Transverse colon (tissue), 4 donors: ENCODE measurements at regions not wholly inside any gene's neighbourhood (a gene's known extent, or its start where the extent isn't known, plus 50 kb on each side); places are given as distances from the start of the nearest gene placed in this dataset.

Experiments used
- DNase-seq: peaks from one replicate; pipeline ENCODE4 v3.0.0-alpha.2; 2019
- H3K27ac ChIP-seq, 4 donors: fragments of 200-600 bp; sonication (generic); 2 replicates each; pipeline ENCODE4 v1.5.1; 2016 to 2018; ENCODE audit warnings: inconsistent platforms in 4 of 4
- H3K27me3 ChIP-seq: fragments of 200-600 bp; sonication (generic); 2 replicates; pipeline ENCODE4 v1.5.1; 2017; ENCODE audit warnings: inconsistent platforms
- H3K36me3 ChIP-seq, 4 donors: fragments of 200-600 bp; sonication (generic); 2 replicates each; pipeline ENCODE4 v1.5.1; 2017 to 2019; ENCODE audit warnings: inconsistent platforms in 4 of 4
- H3K4me1 ChIP-seq, 4 donors: fragments of 200-600 bp; sonication (generic); 2 replicates each; pipeline ENCODE4 v1.5.1; 2017 to 2020; ENCODE audit warnings: inconsistent platforms in 4 of 4
- H3K4me3 ChIP-seq, 4 donors: fragments of 200-600 bp; sonication (generic); 1 replicate in 1 of 4; 2 replicates in 3 of 4; pipeline versions ENCODE4 v1.5.1 to v1.6.1; 2017 to 2019; ENCODE audit warnings: inconsistent platforms in 4 of 4
- H3K9me3 ChIP-seq, 2 donors: fragments of 200-600 bp; sonication (generic); 2 replicates each; pipeline ENCODE4 v1.5.1; 2017 to 2019; ENCODE audit warnings: inconsistent platforms in 2 of 2
- EP300 ChIP-seq: sonication (generic); formaldehyde crosslinking; IDR thresholded peaks from one replicate; pipeline ENCODE4 v1.6.1; 2017; ENCODE audit warnings: antibody characterized with exemption, low read depth
- POLR2A ChIP-seq: fragments of 450-650 bp; IDR thresholded peaks from one replicate; pipeline ENCODE4 v1.6.1; 2016; ENCODE audit warnings: antibody characterized with exemption, mild to moderate bottlenecking, moderate library complexity
- POLR2AphosphoS5 ChIP-seq, 3 donors: sonication (generic); formaldehyde crosslinking; IDR thresholded peaks; one replicate each; pipeline ENCODE4 v1.6.1; 2016; ENCODE audit warnings: antibody characterized with exemption in 3 of 3
- WGBS, 2 donors: methylation state at CpG; one replicate each; pipeline ENCODE4 v1.1.5; 2018; ENCODE audit warnings: low coverage in 1 of 2; 5-methylcytosine and 5-hydroxymethylcytosine counted together
- in situ Hi-C, 4 donors: fragments of 200-750 bp; cut with MboI; loops; one replicate each; pipeline versions ENCODE4 v1.15.0 to v1.15.1; 2017; ENCODE audit warnings: low sequenced_read_pairs in 3 of 4, low pct_ligation_motif_present in 1 of 4, low pct_unique_long_range_greater_than_20kb in 1 of 4
- intact Hi-C: fragments of 100-400 bp; cut with DNase I; formaldehyde crosslinking; loops from one replicate; pipeline ENCODE4 v1.15.1; 2023; ENCODE audit warnings: low total_unique reads
- TF ChIP-seq, protein P1 (sequence below), 5 experiments: fragments of 200-600 bp in 3 of 5; fragments of 450-650 bp in 2 of 5; sonication (generic) in 3 of 5; IDR thresholded peaks; 1 replicate in 2 of 5; 2 replicates in 3 of 5; pipeline ENCODE4 v1.5.1; 2016 to 2017; ENCODE audit warnings: antibody characterized with exemption in 5 of 5, inconsistent platforms in 3 of 5, mild to moderate bottlenecking in 2 of 5, moderate library complexity in 1 of 5

DNA sequence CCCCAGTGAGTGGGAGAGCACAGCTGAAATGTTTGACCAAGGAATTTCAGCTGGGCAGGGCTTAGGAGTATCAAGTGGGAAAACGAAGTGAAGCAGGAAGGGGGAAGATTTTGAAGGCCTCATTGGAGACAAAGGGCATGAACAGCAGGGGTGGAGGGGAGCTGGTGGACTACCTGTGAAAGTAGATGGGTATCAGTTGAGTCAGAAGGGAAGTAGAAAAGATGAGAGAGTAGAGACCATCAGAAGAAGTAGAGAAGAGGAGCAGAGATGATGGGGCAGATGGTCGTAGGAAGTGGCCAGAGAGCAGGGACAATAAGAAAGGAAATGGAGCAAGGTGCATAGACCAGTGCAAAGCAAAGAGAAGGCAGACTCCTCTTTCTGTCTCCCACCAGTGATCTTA, 189.0 kb upstream of the RUNX1 start:
- no peak for DNase-seq
- H3K27me3 ChIP-seq = no peaks in the 10 kb centered on the region
- no peak for TF ChIP-seq POLR2AphosphoS5 (IDR thresholded peaks at IDR 0.05)
- TF ChIP-seq, protein P1, sequence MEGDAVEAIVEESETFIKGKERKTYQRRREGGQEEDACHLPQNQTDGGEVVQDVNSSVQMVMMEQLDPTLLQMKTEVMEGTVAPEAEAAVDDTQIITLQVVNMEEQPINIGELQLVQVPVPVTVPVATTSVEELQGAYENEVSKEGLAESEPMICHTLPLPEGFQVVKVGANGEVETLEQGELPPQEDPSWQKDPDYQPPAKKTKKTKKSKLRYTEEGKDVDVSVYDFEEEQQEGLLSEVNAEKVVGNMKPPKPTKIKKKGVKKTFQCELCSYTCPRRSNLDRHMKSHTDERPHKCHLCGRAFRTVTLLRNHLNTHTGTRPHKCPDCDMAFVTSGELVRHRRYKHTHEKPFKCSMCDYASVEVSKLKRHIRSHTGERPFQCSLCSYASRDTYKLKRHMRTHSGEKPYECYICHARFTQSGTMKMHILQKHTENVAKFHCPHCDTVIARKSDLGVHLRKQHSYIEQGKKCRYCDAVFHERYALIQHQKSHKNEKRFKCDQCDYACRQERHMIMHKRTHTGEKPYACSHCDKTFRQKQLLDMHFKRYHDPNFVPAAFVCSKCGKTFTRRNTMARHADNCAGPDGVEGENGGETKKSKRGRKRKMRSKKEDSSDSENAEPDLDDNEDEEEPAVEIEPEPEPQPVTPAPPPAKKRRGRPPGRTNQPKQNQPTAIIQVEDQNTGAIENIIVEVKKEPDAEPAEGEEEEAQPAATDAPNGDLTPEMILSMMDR (IDR thresholded peaks at IDR 0.05) = no peak
- no peak for TF ChIP-seq POLR2A
- no peak for TF ChIP-seq EP300
- H3K4me1 ChIP-seq = no peaks in the 10 kb centered on the region
- intact Hi-C loops (no loop called here), in situ Hi-C loops (loop anchor here in 1 of 4 donors (25.0 kb wide), 1 partner anchor 99 kb away; no protein-coding TSS in a partner anchor)
- no peak overlapping the region for H3K27ac ChIP-seq
- H3K4me3 ChIP-seq = no peak overlapping the region
- 82 to 91% methylated on average over 2 of the region's 2 CpGs for WGBS, 2 donors
- H3K9me3 ChIP-seq = no peaks in the 10 kb centered on the region
- H3K36me3 ChIP-seq = no peaks in the 10 kb centered on the region

DNA sequence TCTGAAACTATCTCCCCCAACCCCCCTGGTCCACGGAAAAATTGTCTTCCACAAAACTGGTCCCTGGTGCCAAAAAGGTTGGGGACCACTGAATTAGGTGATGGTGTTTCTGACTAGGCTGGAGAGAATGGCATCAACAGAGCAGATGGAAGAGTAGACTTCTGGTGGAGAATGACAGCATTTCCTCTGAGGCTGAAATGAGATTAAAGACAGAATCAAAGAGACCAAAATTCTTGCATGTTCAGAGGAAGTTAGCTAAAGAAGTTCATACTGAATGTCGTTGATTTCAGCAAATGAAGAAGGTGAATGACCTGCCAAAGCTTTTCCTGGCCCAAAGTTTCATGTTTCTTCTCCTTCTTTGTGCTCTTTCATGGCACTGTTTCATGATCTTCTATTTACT, 188.2 kb upstream of the RUNX1 start:
- in situ Hi-C loops (loop anchor here in 1 of 4 donors (25.0 kb wide), 1 partner anchor 100 kb away; no protein-coding TSS in a partner anchor), intact Hi-C loops (no loop called here)
- no peaks in the 10 kb centered on the region for H3K4me1 ChIP-seq
- H3K27me3 ChIP-seq = no peaks in the 10 kb centered on the region
- H3K4me3 ChIP-seq = no peak overlapping the region
- DNase-seq = no peak
- H3K36me3 ChIP-seq = no peaks in the 10 kb centered on the region
- WGBS, 2 donors = 17 to 61% methylated on average over 1 to 2 of the region's 2 CpGs
- H3K9me3 ChIP-seq = no peaks in the 10 kb centered on the region
- H3K27ac ChIP-seq = no peak overlapping the region
- TF ChIP-seq POLR2A (no peak), EP300 (no peak), POLR2AphosphoS5 (IDR thresholded peaks at IDR 0.05) (no peak)
- TF ChIP-seq, protein P1 (IDR thresholded peaks at IDR 0.05) = no peak

DNA sequence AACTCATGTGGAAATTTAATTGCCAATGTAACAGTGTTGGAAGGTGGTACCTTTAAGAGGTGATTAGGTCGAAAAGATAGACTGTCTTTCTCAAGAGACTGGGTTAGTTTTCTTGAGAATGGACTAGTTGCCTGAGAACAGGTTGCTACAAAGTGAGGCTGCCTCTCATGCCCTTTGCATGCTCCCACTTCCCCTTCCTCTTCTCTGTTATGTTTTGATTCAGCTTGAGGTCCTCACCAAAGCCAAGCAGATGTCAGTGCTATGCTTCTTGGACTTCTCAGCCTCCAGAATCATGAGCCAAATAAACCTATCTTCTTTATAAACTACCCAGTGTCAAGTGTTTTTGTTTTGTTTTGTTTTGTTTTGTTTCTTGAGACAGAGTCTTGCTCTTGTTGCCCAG, 187.0 kb upstream of the RUNX1 start:
- Histone ChIP-seq H3K4me1 (no peaks in the 10 kb centered on the region), H3K27me3 (no peaks in the 10 kb centered on the region), H3K27ac (no peak overlapping the region), H3K36me3 (no peaks in the 10 kb centered on the region), H3K9me3 (no peaks in the 10 kb centered on the region), H3K4me3 (no peak overlapping the region)
- TF ChIP-seq EP300 = no peak
- TF ChIP-seq, protein P1 (IDR thresholded peaks at IDR 0.05) = no peak
- no peak for TF ChIP-seq POLR2AphosphoS5 (IDR thresholded peaks at IDR 0.05)
- TF ChIP-seq POLR2A = no peak
- no peak for DNase-seq
- 87 to 100% methylated on average over 1 of the region's 1 CpG for WGBS, 2 donors
- intact Hi-C loops (no loop called here), in situ Hi-C loops (loop anchor here in 1 of 4 donors (25.0 kb wide), 1 partner anchor 101 kb away; no protein-coding TSS in a partner anchor)

DNA sequence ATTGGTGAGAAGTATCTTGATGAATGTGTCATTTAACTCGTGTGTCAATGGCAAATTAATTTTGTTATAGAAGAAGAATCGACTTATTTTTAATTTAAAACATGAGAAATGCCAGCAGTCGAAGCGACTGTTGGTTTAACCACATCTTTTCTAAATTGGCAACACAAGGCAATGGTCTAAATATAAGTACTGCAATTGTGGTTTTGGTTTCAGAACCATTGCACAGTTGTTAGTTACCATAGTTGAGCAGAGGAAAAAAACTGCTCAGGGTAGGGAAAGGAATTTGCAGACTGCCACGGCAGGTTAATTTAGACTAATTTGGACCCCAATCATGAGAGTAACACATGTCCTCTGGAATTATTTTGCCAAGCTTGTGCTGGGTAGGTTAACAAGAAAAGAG, 185.6 kb upstream of the RUNX1 start:
- Histone ChIP-seq H3K27ac (no peak overlapping the region), H3K27me3 (no peaks in the 10 kb centered on the region), H3K36me3 (no peaks in the 10 kb centered on the region), H3K9me3 (no peaks in the 10 kb centered on the region), H3K4me1 (no peaks in the 10 kb centered on the region), H3K4me3 (no peak overlapping the region)
- no peak for TF ChIP-seq POLR2AphosphoS5 (IDR thresholded peaks at IDR 0.05)
- no peak for TF ChIP-seq POLR2A
- no peak for TF ChIP-seq EP300
- TF ChIP-seq, protein P1 (IDR thresholded peaks at IDR 0.05) = no peak
- in situ Hi-C loops (loop anchor here in 1 of 4 donors (25.0 kb wide), 1 partner anchor 103 kb away; no protein-coding TSS in a partner anchor), intact Hi-C loops (no loop called here)
- no peak for DNase-seq
- 56 to 58% methylated on average over 5 of the region's 5 CpGs for WGBS, 2 donors
